Omental fat pad (tissue), 3 donors: ENCODE measurements at regions not wholly inside any gene's neighbourhood (a gene's known extent, or its start where the extent isn't known, plus 50 kb on each side); places are given as distances from the start of the nearest gene placed in this dataset.

Experiments
- ATAC-seq: fragments of 150-250 bp; one replicate; pipeline ENCODE4 v1.9.1; 2016; ENCODE audit warnings: mild to moderate bottlenecking, moderate library complexity; ENCODE audit not compliant: low FRiP score
- DNase-seq: peaks from one replicate; pipeline ENCODE4 v3.0.0-alpha.2; 2019; ENCODE audit warnings: low spot score
- TF ChIP-seq, protein P1 (sequence below), 3 donors: fragments of 450-650 bp; IDR thresholded peaks; one replicate each; pipeline ENCODE4 v1.5.1; 2016 to 2017; ENCODE audit warnings: antibody characterized with exemption in 3 of 3, mild to moderate bottlenecking in 3 of 3, moderate library complexity in 2 of 3

DNA sequence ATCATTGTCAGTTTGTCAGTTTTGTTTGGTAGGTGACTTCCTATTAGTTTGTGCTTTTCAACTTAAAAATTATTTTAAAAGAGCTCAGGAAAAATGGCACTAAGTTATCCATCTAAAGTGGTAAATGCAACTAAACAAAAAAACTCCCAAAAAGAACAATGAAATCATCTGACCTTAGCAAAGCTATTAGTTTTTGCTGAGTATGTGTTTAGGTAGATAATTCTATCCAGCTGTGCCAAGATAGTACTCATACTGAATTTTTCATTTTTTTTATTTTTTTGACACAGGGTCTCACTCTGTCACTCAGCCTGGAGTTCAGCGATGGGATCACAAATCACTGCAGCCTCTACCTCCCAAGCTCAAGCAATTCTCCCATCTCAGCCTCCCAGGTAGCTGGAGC is 645.3 kb downstream of the TBC1D4 start:
- TF ChIP-seq, protein P1, sequence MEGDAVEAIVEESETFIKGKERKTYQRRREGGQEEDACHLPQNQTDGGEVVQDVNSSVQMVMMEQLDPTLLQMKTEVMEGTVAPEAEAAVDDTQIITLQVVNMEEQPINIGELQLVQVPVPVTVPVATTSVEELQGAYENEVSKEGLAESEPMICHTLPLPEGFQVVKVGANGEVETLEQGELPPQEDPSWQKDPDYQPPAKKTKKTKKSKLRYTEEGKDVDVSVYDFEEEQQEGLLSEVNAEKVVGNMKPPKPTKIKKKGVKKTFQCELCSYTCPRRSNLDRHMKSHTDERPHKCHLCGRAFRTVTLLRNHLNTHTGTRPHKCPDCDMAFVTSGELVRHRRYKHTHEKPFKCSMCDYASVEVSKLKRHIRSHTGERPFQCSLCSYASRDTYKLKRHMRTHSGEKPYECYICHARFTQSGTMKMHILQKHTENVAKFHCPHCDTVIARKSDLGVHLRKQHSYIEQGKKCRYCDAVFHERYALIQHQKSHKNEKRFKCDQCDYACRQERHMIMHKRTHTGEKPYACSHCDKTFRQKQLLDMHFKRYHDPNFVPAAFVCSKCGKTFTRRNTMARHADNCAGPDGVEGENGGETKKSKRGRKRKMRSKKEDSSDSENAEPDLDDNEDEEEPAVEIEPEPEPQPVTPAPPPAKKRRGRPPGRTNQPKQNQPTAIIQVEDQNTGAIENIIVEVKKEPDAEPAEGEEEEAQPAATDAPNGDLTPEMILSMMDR (IDR thresholded peaks at IDR 0.05) = no peak
- ATAC-seq = no peak
- DNase-seq = no peak

DNA sequence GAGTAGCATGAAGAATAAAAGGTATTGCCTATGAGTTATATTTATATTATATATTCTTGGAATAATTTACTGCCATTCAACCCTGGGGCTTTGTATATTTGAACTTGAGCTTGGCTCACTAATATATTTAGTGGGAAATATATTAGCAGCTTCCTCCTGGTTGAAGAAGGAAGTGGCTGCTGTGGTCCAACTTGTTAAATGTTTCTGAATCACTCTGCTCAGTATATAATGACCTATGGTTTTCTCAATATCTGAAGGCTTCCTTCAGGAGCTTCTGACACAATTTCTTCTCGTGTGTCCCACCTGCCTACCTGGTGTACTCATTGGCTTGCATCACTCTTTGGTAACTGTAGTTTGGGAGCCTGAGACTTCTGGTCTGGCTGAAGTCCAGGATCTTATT is 646.4 kb downstream of the TBC1D4 start:
- TF ChIP-seq, protein P1 (IDR thresholded peaks at IDR 0.05) = no peak

GRCh38 chr13:74825938-74826246 is 656.1 kb downstream of the TBC1D4 start:
- ATAC-seq (no peak), DNase-seq (no peak)
- TF ChIP-seq, protein P1 (IDR thresholded peaks at IDR 0.05) = no peak

More for the DNA sequence above, 646.4 kb downstream of the TBC1D4 start:
- ATAC-seq = no peak
- DNase-seq = no peak

DNA sequence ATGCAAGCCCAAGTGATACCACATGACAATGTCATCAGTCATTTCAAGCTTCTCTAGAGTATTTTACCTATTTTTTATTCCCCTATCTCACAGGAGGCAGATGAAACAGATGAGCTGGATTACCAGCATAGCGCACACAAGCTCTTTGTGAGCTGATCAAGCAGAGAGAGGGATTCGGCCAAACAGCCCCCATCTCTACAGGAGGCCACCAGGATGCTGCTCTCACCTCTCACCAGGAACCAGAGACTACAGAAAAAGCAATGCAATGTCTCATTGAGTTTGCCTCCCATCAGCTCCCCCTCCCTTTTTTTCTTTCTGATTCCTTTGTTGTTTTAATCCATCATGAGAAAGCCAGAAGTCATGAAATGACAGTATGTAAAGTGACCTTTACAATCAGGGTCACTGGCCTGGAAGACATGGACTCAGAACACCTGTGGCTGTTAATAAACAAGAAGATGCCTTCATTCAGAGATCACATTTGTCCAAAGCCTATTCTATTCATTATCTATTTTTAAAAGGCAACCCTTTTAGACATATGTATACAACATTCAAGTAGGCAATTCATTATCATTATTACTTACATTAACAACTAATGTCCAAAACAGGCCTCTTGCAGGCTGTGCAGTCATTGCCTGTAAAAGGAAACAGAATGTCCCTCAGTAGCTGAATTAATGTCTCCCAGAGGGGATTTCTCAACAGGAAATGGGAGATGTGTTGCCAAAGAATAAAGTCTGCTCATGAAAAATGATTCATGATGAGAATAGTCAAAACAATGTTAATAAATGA is 656.6 kb downstream of the TBC1D4 start:
- DNase-seq (no peak), ATAC-seq (no peak)
- TF ChIP-seq, protein P1 (IDR thresholded peaks at IDR 0.05) = no peak

DNA sequence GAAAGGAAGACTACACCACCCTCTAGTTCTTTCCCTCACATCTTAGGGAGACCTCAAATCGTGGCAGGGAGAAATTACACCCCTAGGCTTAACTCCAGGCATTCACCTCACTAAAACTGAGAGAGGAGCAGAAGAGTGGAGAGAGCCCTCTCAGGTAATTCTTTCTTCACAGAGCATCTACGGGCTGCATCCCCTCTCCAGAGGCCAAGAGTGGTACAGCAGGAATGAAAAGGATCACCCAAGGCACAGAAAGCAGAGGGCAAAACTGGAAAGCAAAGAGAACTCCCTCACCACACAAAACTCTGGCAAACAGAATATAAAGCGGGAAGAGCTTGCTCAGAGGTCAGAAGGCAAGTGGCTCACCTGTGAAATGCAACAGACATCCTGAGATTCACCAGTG is 661.2 kb downstream of the TBC1D4 start:
- no peak for ATAC-seq
- TF ChIP-seq, protein P1 (IDR thresholded peaks at IDR 0.05) = no peak
- no peak for DNase-seq

- DNase-seq (no peak), ATAC-seq (no peak)
- TF ChIP-seq, protein P1 (IDR thresholded peaks at IDR 0.05) = no peak
Observed at GRCh38 chr13:74819549-74819948, 662.4 kb downstream of the TBC1D4 start.

DNA sequence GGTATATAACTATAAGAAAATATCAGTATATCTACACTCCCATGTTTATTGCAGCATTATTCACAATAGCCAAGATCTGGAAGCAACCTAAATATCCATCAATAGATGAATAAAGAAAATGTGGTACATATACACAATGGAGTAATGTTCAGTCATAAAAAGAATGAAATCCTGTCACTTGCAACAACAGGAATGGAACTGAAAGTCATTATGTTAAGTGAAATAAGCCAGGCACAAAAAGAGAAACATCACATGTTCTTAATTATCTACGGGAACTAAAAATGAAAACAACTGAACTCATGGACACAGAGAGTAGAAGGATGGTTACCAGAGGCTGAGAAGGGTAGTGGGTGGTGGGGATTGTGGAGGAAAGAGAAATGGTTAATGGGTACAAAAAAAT is 665.2 kb downstream of the TBC1D4 start:
- no peak for DNase-seq

More for the DNA sequence above, 665.2 kb downstream of the TBC1D4 start:
- TF ChIP-seq, protein P1 (IDR thresholded peaks at IDR 0.05) = no peak
- ATAC-seq = no peak
